Liver (tissue), 8 donors: ENCODE measurements at regions not wholly inside any gene's neighbourhood (a gene's known extent, or its start where the extent isn't known, plus 50 kb on each side); places are given as distances from the start of the nearest gene placed in this dataset.

ENCODE experiments used
- DNase-seq: peaks from one replicate; pipeline ENCODE4 v3.0.0-alpha.2; 2017; ENCODE audit warnings: low spot score
- H3K27ac ChIP-seq, 2 donors: one replicate each; pipeline ENCODE4 v1.7.0; 2013; ENCODE audit warnings: inconsistent platforms in 2 of 2, low read length in 2 of 2, control low read depth in 1 of 2, low read depth in 1 of 2, mild to moderate bottlenecking in 1 of 2
- H3K27me3 ChIP-seq, 4 donors: one replicate each; pipeline versions ENCODE4 v1.6.1 to v1.7.0; 2013; ENCODE audit warnings: low read length in 3 of 4, inconsistent platforms in 1 of 4, mild to moderate bottlenecking in 1 of 4, moderate library complexity in 1 of 4; ENCODE audit not compliant: control insufficient read depth in 4 of 4, insufficient read depth in 4 of 4
- H3K36me3 ChIP-seq, 4 donors: one replicate each; pipeline versions ENCODE4 v1.6.1 to v1.7.0; 2013; ENCODE audit warnings: low read length in 3 of 4, mild to moderate bottlenecking in 3 of 4, low read depth in 1 of 4, moderate library complexity in 1 of 4; ENCODE audit not compliant: control insufficient read depth in 4 of 4, insufficient read depth in 3 of 4
- H3K4me1 ChIP-seq, 4 donors: one replicate each; pipeline versions ENCODE4 v1.6.1 to v1.7.0; 2013; ENCODE audit warnings: low read length in 3 of 4, mild to moderate bottlenecking in 3 of 4, moderate library complexity in 1 of 4; ENCODE audit not compliant: control insufficient read depth in 4 of 4, insufficient read depth in 4 of 4
- H3K4me3 ChIP-seq, 3 donors: one replicate each; pipeline versions ENCODE4 v1.6.1 to v1.7.0; 2013; ENCODE audit warnings: low read length in 3 of 3, control low read depth in 1 of 3, low read depth in 1 of 3, mild to moderate bottlenecking in 1 of 3
- H3K9ac ChIP-seq, 2 donors: one replicate each; pipeline ENCODE4 v1.7.0; 2013; ENCODE audit warnings: low read length in 2 of 2, mild to moderate bottlenecking in 2 of 2, moderate library complexity in 2 of 2, control low read depth in 1 of 2, low read depth in 1 of 2
- H3K9me3 ChIP-seq, 4 donors: one replicate each; pipeline versions ENCODE4 v1.6.1 to v1.7.0; 2013; ENCODE audit warnings: low read length in 3 of 4; ENCODE audit not compliant: control insufficient read depth in 4 of 4
- EGR1 ChIP-seq, 2 donors: IDR thresholded peaks; 2 replicates each; pipeline ENCODE4 v1.6.1; 2016 to 2018; ENCODE audit warnings: antibody characterized with exemption in 2 of 2, low read depth in 2 of 2
- GABPA ChIP-seq, 2 donors: IDR thresholded peaks in 1 of 2; conservative IDR thresholded peaks in 1 of 2; 2 replicates each; pipeline ENCODE4 v1.6.1; 2016; ENCODE audit warnings: antibody characterized with exemption in 2 of 2, mild to moderate bottlenecking in 1 of 2, moderate library complexity in 1 of 2
- HNF4G ChIP-seq: IDR thresholded peaks from 2 replicates; pipeline ENCODE4 v1.6.1; 2016; ENCODE audit warnings: antibody characterized with exemption
- JUND ChIP-seq, 2 donors: IDR thresholded peaks; 2 replicates each; pipeline ENCODE4 v1.6.1; 2016; ENCODE audit warnings: antibody characterized with exemption in 2 of 2
- NR2F2 ChIP-seq: IDR thresholded peaks from 2 replicates; pipeline ENCODE4 v1.6.1; 2016; ENCODE audit warnings: antibody characterized with exemption
- RAD21 ChIP-seq, 2 donors: IDR thresholded peaks; 2 replicates each; pipeline ENCODE4 v1.6.1; 2016; ENCODE audit warnings: antibody characterized with exemption in 2 of 2, mild to moderate bottlenecking in 2 of 2
- RXRA ChIP-seq, 2 donors: IDR thresholded peaks; 2 replicates each; pipeline ENCODE4 v1.6.1; 2017 to 2018; ENCODE audit warnings: antibody characterized with exemption in 2 of 2, mild to moderate bottlenecking in 1 of 2
- TAF1 ChIP-seq: conservative IDR thresholded peaks from 2 replicates; pipeline ENCODE4 v1.6.1; 2016; ENCODE audit warnings: antibody characterized with exemption, mild to moderate bottlenecking
- WGBS: extraction: QIAGEN DNeasy Blood & Tissue Kit; methylation state at CpG from one replicate; pipeline ENCODE4 v1.1.7; 2013; 5-methylcytosine and 5-hydroxymethylcytosine counted together
- TF ChIP-seq, protein P1 (sequence below): fragments of 150-350 bp; IDR thresholded peaks from 2 replicates; pipeline ENCODE4 v1.5.1; 2017; ENCODE audit warnings: improper control_type of control experiment, low read depth, low read length; ENCODE audit not compliant: missing input control
- TF ChIP-seq, protein P2 (sequence below): IDR thresholded peaks from 2 replicates; pipeline ENCODE4 v1.6.1; 2016; ENCODE audit warnings: antibody characterized with exemption, mild to moderate bottlenecking
- TF ChIP-seq, protein P3 (sequence below): IDR thresholded peaks from 2 replicates; pipeline ENCODE4 v1.6.1; 2016; ENCODE audit warnings: antibody characterized with exemption
- donor health status: healthy.
- donor health status: healthy.
- donor health status: healthy.
- donor health status: healthy.
- donor health status: healthy.

DNA sequence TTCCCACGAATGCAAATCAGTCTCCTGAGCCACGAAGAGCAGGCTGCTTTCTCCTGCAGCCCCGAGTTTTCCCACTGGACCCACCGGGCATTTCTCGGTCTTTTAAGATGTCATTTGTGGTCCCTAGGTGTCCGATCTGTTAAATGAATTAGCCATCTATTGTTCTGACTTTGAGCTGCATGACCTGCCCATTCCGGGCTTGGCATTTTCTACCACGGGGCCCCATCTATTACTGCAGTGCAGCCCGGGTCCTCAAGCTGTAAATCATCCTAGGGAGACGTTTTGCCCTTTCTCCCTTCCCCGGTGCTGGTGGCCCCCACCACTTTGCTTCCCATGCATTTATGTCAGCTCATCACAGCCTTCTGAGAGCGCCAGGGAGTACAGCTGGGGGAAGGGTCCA is 405.4 kb downstream of the IRX1 start:
- H3K27ac ChIP-seq: no peak overlapping the region
- no peak overlapping the region for H3K9ac ChIP-seq
- no peaks in the 10 kb centered on the region for H3K9me3 ChIP-seq
- H3K27me3 ChIP-seq: peaks cover 0 to 3% (median 1%) of the 10 kb centered on the region in 4 donors
- no peak overlapping the region for H3K4me3 ChIP-seq
- DNase-seq: no peak
- no peaks in the 10 kb centered on the region for H3K4me1 ChIP-seq
- no peaks in the 10 kb centered on the region for H3K36me3 ChIP-seq
- TF ChIP-seq TAF1: no peak
- 64% methylated on average over 12 of the region's 12 CpGs for WGBS

DNA sequence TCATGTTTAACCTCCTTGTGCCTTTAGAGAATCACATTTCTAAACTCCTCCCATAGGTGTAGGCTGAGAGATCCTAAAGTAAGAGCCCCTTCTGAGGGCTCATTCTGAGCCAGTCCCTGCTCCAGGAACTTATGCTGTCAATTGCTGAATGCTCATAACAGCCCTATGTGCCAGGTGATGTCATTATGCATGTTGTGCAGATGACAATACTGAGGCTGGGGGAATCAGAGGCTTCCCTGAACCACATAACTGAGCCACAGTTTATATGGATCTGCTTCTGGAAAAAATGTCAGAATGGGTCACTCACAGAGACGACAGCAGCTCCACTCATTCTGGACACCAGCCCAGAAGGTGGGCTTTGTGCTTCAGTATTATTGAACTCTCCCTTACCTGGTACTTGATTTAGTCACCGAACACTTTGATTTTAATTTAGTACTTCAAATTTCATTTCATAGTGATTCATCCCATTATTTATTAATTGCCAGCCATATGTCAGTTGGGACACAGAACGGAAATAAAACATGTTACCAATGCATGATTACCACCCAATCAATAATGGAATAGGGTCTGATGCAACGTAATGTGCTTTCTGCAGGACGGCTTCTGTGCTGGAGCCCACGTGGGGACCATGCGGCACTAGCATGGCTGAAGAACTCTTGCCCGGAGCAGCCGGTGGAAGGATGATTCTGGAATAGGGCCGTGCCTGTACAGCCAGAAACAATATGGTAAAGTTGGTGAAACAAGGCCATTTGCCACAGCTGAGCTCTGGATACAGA is 406.3 kb downstream of the IRX1 start:
- H3K36me3 ChIP-seq: no peaks in the 10 kb centered on the region
- peaks cover 0 to 3% (median 1%) of the 10 kb centered on the region in 4 donors for H3K27me3 ChIP-seq
- no peaks in the 10 kb centered on the region for H3K4me1 ChIP-seq
- 70% methylated on average over 10 of the region's 10 CpGs for WGBS
- no peak overlapping the region for H3K27ac ChIP-seq
- TF ChIP-seq JUND (IDR thresholded peaks at IDR 0.05): no peak
- no peak for TF ChIP-seq EGR1 (IDR thresholded peaks at IDR 0.05; ENCODE audit: low read depth in 2 of 2)
- no peaks in the 10 kb centered on the region for H3K9me3 ChIP-seq
- H3K4me3 ChIP-seq: no peak overlapping the region
- H3K9ac ChIP-seq: no peak overlapping the region
- no peak for DNase-seq

DNA sequence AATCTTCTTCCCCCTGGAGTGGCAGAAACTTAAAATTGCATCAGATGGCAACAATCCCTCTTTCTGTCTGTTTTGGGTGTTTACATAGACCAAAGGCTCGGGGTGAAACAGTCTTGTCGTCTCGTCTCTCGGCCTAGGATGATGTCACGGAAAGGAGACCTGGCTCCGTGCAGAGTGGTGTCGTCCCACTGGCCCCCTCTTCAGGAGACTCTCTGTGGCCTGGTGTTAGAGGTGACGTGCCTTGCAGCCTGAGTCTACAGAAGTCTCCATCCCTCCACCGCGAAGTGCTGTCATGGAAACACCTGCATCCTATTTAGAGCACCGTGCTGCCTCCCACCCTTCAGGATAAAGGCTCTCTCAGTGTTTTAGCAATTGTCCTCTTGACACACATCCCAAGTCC is 409.7 kb downstream of the IRX1 start:
- Histone ChIP-seq H3K9me3 (no peaks in the 10 kb centered on the region), H3K36me3 (no peaks in the 10 kb centered on the region), H3K4me3 (no peak overlapping the region), H3K9ac (no peak overlapping the region), H3K27ac (no peak overlapping the region), H3K4me1 (no peaks in the 10 kb centered on the region), H3K27me3 (peaks cover 0 to 2% (median 0%) of the 10 kb centered on the region in 4 donors)
- 74% methylated on average over 11 of the region's 11 CpGs for WGBS
- DNase-seq: no peak
- TF ChIP-seq, protein P1, sequence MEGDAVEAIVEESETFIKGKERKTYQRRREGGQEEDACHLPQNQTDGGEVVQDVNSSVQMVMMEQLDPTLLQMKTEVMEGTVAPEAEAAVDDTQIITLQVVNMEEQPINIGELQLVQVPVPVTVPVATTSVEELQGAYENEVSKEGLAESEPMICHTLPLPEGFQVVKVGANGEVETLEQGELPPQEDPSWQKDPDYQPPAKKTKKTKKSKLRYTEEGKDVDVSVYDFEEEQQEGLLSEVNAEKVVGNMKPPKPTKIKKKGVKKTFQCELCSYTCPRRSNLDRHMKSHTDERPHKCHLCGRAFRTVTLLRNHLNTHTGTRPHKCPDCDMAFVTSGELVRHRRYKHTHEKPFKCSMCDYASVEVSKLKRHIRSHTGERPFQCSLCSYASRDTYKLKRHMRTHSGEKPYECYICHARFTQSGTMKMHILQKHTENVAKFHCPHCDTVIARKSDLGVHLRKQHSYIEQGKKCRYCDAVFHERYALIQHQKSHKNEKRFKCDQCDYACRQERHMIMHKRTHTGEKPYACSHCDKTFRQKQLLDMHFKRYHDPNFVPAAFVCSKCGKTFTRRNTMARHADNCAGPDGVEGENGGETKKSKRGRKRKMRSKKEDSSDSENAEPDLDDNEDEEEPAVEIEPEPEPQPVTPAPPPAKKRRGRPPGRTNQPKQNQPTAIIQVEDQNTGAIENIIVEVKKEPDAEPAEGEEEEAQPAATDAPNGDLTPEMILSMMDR: no peak
- TF ChIP-seq, protein P2, sequence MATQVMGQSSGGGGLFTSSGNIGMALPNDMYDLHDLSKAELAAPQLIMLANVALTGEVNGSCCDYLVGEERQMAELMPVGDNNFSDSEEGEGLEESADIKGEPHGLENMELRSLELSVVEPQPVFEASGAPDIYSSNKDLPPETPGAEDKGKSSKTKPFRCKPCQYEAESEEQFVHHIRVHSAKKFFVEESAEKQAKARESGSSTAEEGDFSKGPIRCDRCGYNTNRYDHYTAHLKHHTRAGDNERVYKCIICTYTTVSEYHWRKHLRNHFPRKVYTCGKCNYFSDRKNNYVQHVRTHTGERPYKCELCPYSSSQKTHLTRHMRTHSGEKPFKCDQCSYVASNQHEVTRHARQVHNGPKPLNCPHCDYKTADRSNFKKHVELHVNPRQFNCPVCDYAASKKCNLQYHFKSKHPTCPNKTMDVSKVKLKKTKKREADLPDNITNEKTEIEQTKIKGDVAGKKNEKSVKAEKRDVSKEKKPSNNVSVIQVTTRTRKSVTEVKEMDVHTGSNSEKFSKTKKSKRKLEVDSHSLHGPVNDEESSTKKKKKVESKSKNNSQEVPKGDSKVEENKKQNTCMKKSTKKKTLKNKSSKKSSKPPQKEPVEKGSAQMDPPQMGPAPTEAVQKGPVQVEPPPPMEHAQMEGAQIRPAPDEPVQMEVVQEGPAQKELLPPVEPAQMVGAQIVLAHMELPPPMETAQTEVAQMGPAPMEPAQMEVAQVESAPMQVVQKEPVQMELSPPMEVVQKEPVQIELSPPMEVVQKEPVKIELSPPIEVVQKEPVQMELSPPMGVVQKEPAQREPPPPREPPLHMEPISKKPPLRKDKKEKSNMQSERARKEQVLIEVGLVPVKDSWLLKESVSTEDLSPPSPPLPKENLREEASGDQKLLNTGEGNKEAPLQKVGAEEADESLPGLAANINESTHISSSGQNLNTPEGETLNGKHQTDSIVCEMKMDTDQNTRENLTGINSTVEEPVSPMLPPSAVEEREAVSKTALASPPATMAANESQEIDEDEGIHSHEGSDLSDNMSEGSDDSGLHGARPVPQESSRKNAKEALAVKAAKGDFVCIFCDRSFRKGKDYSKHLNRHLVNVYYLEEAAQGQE: no peak
- no peak for TF ChIP-seq RXRA (IDR thresholded peaks at IDR 0.05)

DNA sequence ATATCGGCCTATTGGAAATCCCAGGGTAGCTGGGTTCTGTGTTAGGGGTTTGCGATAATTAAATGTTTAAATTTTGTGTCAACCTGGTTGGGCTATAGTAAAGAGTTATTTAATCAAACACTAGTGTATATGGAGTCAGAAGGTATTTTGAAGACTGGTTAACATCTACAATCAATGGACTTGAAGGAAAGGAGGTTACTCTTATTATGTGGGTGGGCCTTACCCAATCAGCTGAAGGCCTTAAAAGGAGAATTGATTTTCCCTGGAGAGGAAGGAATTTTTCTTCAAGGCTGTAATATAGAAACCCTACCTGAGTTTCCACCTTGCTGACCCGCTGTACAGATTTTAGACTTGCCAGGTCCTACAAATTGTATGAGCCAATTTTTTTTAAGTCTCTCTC is 411.4 kb downstream of the IRX1 start:
- 92% methylated on average over 3 of the region's 3 CpGs for WGBS
- TF ChIP-seq NR2F2: no peak
- no peak for TF ChIP-seq HNF4G
- no peak for TF ChIP-seq RAD21 (IDR thresholded peaks at IDR 0.05)
- TF ChIP-seq GABPA (IDR thresholded peaks at IDR 0.05 in 1 of 2, conservative IDR thresholded peaks at IDR 0.05 in 1 of 2): no peak
- TF ChIP-seq, protein P3, sequence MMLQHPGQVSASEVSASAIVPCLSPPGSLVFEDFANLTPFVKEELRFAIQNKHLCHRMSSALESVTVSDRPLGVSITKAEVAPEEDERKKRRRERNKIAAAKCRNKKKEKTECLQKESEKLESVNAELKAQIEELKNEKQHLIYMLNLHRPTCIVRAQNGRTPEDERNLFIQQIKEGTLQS: no peak

More for the DNA sequence above, 411.4 kb downstream of the IRX1 start:
- Histone ChIP-seq H3K4me1 (no peaks in the 10 kb centered on the region), H3K9me3 (no peaks in the 10 kb centered on the region), H3K36me3 (no peaks in the 10 kb centered on the region), H3K27me3 (no peaks in the 10 kb centered on the region), H3K9ac (no peak overlapping the region), H3K27ac (no peak overlapping the region), H3K4me3 (no peak overlapping the region)
- no peak for DNase-seq
